ENCODE measurements at regions not wholly inside any gene's neighbourhood (a gene's known extent, or its start where the extent isn't known, plus 50 kb on each side); places are given as distances from the start of the nearest gene placed in this dataset.

DNA sequence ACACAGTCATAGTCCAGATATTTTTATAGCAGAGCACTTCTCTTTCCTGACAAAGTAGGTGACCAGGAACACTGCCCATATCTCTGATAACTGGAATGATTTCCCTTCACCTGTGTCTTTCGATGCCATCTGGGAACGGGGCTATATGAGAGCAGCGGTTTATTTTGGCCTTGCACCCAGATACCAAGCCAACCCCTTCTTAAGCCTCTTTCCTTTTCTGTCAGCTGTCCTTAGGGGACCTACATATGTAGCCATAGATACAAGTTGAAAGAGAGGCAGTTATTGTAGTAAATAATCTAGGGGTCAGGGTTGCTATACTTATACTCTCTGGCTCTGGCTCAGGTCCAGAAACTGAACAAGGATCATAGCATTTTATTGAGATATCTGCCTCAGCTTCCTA is 128.8 kb downstream of the NHLRC3 start:
- DNase-seq: no peak

DNA sequence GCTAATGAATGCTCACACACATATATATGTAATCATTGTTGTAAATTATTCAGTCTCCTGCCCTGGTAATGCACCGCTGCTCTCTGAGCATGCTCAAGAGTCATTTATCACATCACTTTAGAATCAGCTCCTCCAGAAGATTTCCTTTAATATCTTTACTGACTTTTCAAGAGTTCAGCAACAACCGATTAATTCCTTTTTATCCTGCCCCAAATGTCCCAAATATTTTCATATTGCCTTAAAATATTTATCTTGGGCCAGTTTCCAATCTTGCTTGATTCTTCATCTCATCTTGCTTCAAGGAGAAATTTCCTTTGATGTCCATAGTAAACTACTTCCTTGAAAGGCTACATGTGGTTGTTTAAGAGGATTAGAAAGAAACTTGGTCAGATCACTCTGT is 132.5 kb downstream of the NHLRC3 start:
- no peak for DNase-seq

- DNase-seq: no peak
Measured at GRCh38 chr13:39185326-39185725, 147.1 kb downstream of the NHLRC3 start.

DNA sequence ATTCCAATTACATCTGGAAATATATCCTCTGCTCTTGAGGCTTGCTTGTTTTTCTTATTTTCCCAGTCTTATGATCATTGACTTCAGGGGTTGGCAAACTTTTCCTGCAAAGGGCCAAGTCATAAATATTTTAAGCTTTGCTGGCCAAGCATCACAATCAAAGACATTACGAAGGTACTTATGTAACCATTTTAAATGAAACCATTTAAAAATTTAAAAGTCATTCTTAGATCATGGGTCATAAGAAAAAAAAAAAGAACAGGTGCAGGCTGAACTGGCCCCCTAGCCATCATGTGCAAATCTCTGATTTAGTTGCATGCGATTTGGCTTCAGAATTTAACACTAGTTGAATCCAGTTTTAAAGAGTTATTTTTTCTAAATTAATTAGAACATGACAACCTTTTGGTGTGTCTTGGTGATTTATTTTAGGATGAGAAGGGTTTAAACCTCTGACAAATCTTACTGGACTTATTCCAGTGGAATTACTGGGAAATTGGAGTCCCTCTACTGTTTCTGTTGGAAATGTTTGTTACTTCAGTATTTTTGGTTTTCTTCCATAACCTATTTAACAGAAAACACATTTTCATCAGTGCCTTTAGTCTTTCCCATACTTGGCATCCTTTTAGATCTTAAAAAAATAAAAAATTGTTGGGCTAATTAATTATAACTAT is 148.1 kb downstream of the NHLRC3 start:
- no peak for DNase-seq

DNA sequence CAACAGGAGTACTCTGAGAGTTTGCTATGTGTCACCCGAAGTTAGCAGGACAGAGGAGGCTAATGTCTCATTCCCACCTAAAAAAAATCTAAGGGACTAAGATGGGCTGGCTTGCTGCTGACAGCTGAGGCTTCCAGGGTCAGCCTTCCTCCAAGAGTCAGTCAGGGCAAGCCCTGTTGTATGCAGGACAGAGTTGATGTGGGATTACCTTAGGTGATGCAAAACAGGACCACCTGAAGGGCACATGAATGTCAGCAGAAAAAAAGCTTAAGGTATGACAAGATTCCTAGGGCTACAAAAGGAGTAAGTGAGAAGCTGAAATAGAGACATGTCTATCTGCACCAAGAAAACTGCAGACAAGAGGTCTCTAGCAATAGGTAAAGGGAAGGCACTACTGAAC is 151.5 kb downstream of the NHLRC3 start:
- no peak for DNase-seq

DNA sequence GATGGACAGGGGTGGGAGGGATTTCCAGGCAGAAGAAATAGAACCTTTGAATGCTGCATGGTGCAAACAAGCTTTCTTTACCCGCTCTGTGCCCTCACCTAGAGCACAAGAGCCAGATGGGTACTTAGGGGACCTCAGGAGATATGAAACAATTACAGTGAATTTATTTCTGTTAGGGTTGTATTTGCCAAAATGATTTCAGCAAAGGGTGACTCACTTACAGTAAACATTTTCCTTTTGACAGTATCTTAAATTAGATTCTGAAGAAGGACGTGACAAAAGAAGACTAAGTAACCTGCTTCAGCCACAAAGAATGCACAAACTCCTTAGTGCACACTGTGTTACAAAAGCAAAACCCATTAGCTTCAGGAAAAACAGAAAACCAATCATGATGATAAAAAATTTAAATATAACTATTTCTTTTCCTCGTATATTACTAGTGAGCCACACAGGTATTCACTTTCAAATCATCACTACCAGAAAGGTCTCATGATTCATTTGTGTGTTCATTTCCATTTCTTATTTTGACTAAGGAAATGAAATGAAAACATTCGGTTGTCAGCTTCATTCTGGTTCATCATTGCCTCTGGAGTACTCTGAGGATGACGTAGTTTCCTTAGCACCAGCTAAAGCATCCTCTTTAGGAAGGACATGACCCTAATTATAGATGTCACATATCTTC is 158.8 kb downstream of the NHLRC3 start:
- DNase-seq: no peak

DNA sequence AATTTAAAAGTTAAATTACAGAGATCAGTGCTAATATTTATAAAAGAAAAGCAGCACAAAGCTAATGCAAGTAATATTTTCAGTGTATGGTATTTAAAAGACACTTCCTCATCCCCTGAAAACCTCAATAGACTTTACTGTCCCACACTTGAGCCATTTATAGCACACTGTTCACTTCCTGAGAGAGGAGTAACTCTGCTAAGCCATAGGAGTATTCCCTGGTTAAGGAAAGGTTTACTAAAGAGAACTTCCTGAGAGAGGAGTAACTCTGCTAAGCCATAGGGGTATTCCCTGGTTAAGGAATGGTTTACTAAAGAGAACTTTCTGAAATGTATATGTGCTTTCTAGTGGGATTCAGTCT is 159.4 kb downstream of the NHLRC3 start:
- no peak for DNase-seq

GRCh38 chr13:39200249-39200910 is 162.1 kb downstream of the NHLRC3 start:
- DNase-seq: no peak

GRCh38 chr13:39201180-39201579 is 162.9 kb downstream of the NHLRC3 start:
- DNase-seq: no peak

- no peak for DNase-seq
Measured at GRCh38 chr13:39202746-39203145, 164.5 kb downstream of the NHLRC3 start.

- no peak for DNase-seq
Measured at GRCh38 chr13:39208636-39209035, 170.4 kb downstream of the NHLRC3 start.

DNA sequence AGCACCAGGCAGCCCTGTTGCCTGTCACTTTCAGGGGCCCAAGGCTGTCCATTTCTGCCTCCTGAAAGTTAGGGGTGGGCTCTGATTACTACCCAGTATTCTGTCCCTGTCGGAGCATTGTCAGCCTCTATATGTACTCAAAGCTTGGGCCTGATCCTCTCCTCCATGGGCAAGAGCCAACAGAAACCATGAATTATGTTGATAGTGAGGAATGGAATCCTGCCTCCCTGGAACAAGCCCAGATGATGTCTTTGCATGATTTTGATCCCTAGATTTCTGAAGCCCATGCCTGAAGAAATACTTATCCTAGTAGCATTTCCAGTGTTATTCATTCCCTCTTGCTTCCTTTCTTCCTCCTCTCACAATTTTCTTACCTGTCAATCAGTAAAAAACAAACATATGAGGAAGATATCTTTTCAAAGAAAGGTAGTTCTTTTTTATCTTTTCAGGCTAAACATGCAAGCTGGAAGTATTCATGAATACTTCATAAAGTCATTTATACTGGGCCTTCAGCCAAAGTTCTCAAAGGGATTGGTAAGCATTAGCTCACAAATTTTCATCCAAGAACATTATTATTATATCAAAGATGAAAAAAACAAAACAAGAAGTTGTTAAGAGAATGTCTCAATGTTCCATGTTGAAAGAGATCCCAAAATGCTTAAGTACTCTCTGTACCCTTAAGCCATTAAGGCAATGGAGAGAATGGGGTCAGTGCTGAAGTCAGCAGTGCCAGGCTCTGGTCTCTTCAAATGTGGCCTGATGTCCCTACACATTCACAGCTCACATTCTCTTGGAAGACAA is 171.7 kb downstream of the NHLRC3 start:
- no peak for DNase-seq

GRCh38 chr13:39210961-39211534 is 172.8 kb downstream of the NHLRC3 start:
- no peak for DNase-seq

- no peak for DNase-seq
Measured at GRCh38 chr13:39215971-39216370, 177.7 kb downstream of the NHLRC3 start.

DNA sequence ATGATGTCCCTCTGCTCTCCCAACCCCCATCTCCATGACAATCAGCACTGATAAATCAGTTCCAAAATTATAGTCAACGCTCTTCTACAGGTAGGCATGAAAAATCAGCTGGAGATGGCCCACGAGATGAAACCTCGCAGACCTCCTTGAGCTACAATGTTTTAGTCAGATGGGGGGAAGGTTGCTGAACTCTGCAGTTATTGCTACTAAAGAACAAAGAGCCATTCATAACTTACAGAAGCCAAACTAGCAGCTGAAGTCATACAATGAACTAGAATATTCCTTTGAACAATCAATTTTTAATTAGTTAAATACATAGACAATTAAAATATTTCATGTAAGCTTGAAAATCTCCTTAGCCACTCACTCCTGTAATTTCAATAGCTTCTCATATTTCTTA is 179.2 kb downstream of the NHLRC3 start:
- no peak for DNase-seq

DNA sequence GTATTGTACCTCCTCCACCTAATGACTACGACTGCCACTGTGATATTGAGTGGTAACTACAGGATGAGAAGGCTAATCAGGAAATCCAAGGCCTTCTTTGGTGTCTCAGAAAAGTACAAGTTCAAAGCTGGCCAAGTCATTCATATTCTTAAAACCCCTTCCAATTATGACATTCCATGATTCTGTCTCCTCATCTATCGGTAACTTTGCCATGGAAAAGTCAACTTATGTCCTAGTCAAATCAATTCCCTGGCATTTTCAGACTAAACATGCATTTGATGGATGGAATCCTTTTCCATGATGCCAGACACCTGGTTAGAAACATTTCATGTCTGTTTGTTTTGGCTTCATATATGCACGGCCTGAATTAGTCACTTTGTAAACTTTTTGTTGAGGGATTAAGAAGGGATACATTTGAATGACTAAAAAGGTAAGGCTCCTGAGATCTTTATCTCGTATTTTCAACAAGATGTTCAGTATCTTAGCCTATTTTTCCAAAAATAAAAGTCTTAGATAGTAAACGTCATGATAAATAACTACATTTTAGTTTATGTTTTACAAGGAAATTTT is 186.5 kb downstream of the NHLRC3 start:
- DNase-seq: no peak

DNA sequence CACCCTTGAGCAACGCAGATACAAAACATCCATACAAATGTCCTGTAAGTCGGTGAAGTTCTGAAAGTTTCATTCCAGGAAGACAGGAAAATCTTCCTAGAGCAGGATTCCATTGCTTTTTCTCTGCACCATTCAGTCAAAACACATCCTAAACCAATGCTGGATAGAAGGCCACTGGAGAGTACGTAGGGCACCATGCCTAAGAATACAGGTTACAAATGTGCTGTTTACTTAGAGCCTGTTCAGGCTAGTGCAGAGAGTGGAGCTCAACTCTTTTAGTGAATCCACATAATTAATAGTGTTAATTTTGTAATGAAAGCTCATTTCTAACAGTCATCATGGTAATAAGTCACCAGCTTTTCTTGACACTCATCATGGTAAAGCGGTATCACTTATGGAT is 187.6 kb downstream of the NHLRC3 start:
- DNase-seq: no peak

DNA sequence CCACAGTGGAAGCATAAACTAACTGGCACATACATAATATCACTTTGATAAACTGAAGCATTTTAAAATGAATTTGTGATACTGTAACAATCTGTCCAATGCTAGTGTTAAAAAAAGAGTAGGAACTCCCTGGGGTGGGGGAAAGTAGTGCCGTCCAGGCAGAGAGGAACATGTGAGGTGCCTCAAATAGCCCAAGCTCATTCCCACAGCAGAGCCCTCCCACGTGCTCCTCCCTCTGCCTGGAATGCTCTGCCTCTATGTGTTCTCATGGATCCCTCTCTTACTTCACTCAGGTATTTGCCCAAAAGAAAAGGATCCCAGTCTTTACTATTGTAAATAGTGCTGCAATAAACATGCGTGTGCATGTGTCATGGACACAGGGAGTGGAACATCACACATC is 188.1 kb downstream of the NHLRC3 start:
- no peak for DNase-seq

DNA sequence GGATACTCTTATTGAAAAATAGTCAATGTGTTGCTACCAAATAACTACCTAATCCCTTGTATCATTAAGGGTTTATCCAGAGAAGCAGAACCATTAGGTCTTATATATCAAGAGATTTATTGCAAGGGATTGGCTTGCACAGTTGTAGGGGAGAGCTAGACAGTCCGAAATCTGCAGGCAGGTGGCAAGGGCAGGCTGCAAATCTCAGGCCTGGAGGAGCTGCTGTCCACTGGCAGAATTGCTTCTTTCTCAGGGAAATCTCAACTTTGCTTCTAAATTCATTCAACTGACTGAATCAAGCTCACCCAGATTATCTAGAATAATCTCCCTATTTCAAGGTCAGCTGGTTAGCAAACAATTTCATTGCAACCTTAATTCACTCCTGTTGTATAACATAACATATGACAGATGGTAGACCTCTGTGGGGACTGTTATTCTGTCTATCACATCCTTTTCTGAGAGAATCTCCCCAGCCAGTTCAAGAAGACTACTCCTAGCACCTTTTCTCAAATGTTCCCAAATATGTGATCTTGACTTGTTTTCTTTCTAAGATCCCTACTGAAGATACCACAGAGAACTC is 194.2 kb downstream of the NHLRC3 start:
- DNase-seq: no peak

GRCh38 chr13:39232999-39233398 is 194.7 kb downstream of the NHLRC3 start:
- no peak for DNase-seq

GRCh38 chr13:39233519-39233918 is 195.3 kb downstream of the NHLRC3 start:
- DNase-seq: no peak

DNA sequence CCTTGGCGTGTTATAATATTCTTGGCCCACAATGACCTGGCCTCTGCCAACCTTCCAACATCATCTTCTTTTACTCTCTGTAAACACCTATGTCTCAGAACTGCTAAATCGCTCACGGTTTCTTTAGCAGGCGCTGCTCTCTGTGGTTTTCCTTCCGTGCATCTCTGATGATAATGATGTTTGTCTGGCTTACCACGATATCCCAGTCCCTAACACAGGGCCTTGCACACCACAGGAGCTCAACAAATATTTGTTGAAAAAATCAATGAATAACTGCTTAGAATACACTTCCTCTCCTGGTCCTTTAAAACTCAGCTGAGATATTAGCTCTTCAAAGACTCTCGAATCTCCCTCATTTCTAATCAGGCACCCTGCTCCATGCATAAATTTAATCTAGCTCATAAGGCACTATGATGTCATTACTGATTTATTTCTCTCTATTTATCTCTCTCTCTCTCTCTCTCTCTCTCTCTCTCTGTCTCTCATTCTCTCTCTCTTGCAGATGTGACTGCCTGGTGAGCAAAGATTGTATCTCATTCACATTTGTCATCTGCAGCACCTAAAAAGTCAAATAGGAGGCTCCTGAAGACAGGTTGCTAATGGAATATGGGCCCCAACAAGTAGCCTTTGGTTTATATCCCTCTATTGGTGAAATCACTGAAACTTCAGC is 206.4 kb downstream of the NHLRC3 start:
- DNase-seq: no peak

Measured in stimulated activated CD4-positive, alpha-beta T cell treated with anti-CD3 and anti-CD28 coated beads, Interleukin-4, amount 100 ng/mL, for 24 hours (primary cell).